ENCODE measurements at regions not wholly inside any gene's neighbourhood (a gene's known extent, or its start where the extent isn't known, plus 50 kb on each side); places are given as distances from the start of the nearest gene placed in this dataset.

GRCh38 chr2:47277187-47277586 is 91.9 kb upstream of the EPCAM start:
- TF ChIP-seq POLR2A (IDR thresholded peaks at IDR 0.05; ENCODE audit: low read depth, low read length): no peak
- FAIRE-seq (no peak), DNase-seq (ENCODE audit: insufficient read length, low spot score) (no peak)

- FAIRE-seq (no peak), DNase-seq (ENCODE audit: insufficient read length, low spot score) (no peak)
- TF ChIP-seq POLR2A (IDR thresholded peaks at IDR 0.05; ENCODE audit: low read depth, low read length): no peak
Measured at GRCh38 chr2:47276061-47276460, 93.0 kb upstream of the EPCAM start.

GRCh38 chr2:47274054-47274782 is 94.9 kb upstream of the EPCAM start:
- DNase-seq (ENCODE audit: insufficient read length, low spot score) (peak; percentile 47), FAIRE-seq (no peak)
- TF ChIP-seq POLR2A (IDR thresholded peaks at IDR 0.05; ENCODE audit: low read depth, low read length): no peak

GRCh38 chr2:47272905-47273758 is 96.0 kb upstream of the EPCAM start:
- FAIRE-seq: no peak
- TF ChIP-seq POLR2A (IDR thresholded peaks at IDR 0.05; ENCODE audit: low read depth, low read length): no peak
- DNase-seq (ENCODE audit: insufficient read length, low spot score): no peak

- no peak for FAIRE-seq
- no peak for TF ChIP-seq POLR2A (IDR thresholded peaks at IDR 0.05; ENCODE audit: low read depth, low read length)
- DNase-seq (ENCODE audit: insufficient read length, low spot score): peak; percentile 87
Measured at GRCh38 chr2:47272031-47272864, 95.9 kb upstream of the CALM2 start.

GRCh38 chr2:47271054-47272000 is 95.0 kb upstream of the CALM2 start:
- DNase-seq (ENCODE audit: insufficient read length, low spot score) (no peak), FAIRE-seq (no peak)
- TF ChIP-seq POLR2A (IDR thresholded peaks at IDR 0.05; ENCODE audit: low read depth, low read length): no peak

GRCh38 chr2:47270421-47270820 is 94.1 kb upstream of the CALM2 start:
- no peak for DNase-seq (ENCODE audit: insufficient read length, low spot score)
- FAIRE-seq: no peak
- TF ChIP-seq POLR2A (IDR thresholded peaks at IDR 0.05; ENCODE audit: low read depth, low read length): no peak

- no peak; the same call in 1 of the 2 replicates for TF ChIP-seq POLR2A (IDR thresholded peaks at IDR 0.05; ENCODE audit: low read depth, low read length)
- DNase-seq (ENCODE audit: insufficient read length, low spot score): peak; percentile 87
- peak; percentile 84 for FAIRE-seq
Measured at GRCh38 chr2:47269316-47270232, 93.3 kb upstream of the CALM2 start.

- FAIRE-seq: no peak
- TF ChIP-seq POLR2A (IDR thresholded peaks at IDR 0.05; ENCODE audit: low read depth, low read length): no peak
- DNase-seq (ENCODE audit: insufficient read length, low spot score): no peak
Measured at GRCh38 chr2:47267711-47268086, 91.4 kb upstream of the CALM2 start.

- TF ChIP-seq POLR2A (IDR thresholded peaks at IDR 0.05; ENCODE audit: low read depth, low read length): no peak
- DNase-seq (ENCODE audit: insufficient read length, low spot score): no peak
- FAIRE-seq: no peak
Measured at GRCh38 chr2:47266939-47267710, 90.8 kb upstream of the CALM2 start.

GRCh38 chr2:47265751-47266231 is 89.5 kb upstream of the CALM2 start:
- FAIRE-seq (no peak), DNase-seq (ENCODE audit: insufficient read length, low spot score) (no peak)
- TF ChIP-seq POLR2A (IDR thresholded peaks at IDR 0.05; ENCODE audit: low read depth, low read length): no peak

Measured in H54 (cell line).